ENCODE measurements at regions not wholly inside any gene's neighbourhood (a gene's known extent, or its start where the extent isn't known, plus 50 kb on each side); places are given as distances from the start of the nearest gene placed in this dataset.

GRCh38 chr9:13728131-13728530 is 448.6 kb upstream of the MPDZ start (continued):
- no peak for TF ChIP-seq ZNF580 (tag by site-specific recombination; IDR thresholded peaks at IDR 0.05)
- no peak for TF ChIP-seq ZNF302 (tag by site-specific recombination; IDR thresholded peaks at IDR 0.05; ENCODE audit: low read depth)
- no peak for TF ChIP-seq OVOL3 (tag by site-specific recombination; IDR thresholded peaks at IDR 0.05)
- TF ChIP-seq ZNF701 (tag by site-specific recombination; IDR thresholded peaks at IDR 0.05), result no peak
- no peak for TF ChIP-seq ZNF449 (tag by site-specific recombination; IDR thresholded peaks at IDR 0.05)
- TF ChIP-seq PRDM1 (tag by site-specific recombination; IDR thresholded peaks at IDR 0.05), result no peak

GRCh38 chr9:13726746-13727145 is 447.3 kb upstream of the MPDZ start:
- Histone ChIP-seq H3K27ac (ENCODE audit: extremely low read depth, low read depth, low read length) (no peak overlapping the region), H3K9me3 (ENCODE audit: control insufficient read depth, insufficient read depth, low read depth, low read length) (no peaks in the 10 kb centered on the region), H3K36me3 (ENCODE audit: control insufficient read depth in 2 of 2, insufficient read depth in 1 of 2, low read length in 2 of 2) (no peaks in the 10 kb centered on the region), H3K4me1 (ENCODE audit: control insufficient read depth, insufficient read depth, low read length) (no peaks in the 10 kb centered on the region), H3K4me3 (ENCODE audit: low read depth, low read length) (no peak overlapping the region)
- no peak for TF ChIP-seq ZNF175 (tag by site-specific recombination; IDR thresholded peaks at IDR 0.05)
- no peak for TF ChIP-seq ZNF561 (tag by site-specific recombination; IDR thresholded peaks at IDR 0.05; ENCODE audit: borderline replicate concordance)
- no peak for TF ChIP-seq ZSCAN18 (tag by site-specific recombination; IDR thresholded peaks at IDR 0.05)
- TF ChIP-seq KLF1 (tag by site-specific recombination; IDR thresholded peaks at IDR 0.05), result no peak
- TF ChIP-seq ZNF76 (tag by site-specific recombination; IDR thresholded peaks at IDR 0.05; ENCODE audit: borderline replicate concordance, low read depth), result no peak
- TF ChIP-seq PRDM6 (tag by site-specific recombination; IDR thresholded peaks at IDR 0.05), result no peak
- TF ChIP-seq ZNF624 (tag by site-specific recombination; IDR thresholded peaks at IDR 0.05), result no peak
- TF ChIP-seq ZNF146 (tag by site-specific recombination; IDR thresholded peaks at IDR 0.05), result no peak
- TF ChIP-seq ZNF394 (tag by site-specific recombination; IDR thresholded peaks at IDR 0.05; ENCODE audit: borderline replicate concordance), result no peak
- no peak for TF ChIP-seq HOXA7 (CRISPR knock-in tag; IDR thresholded peaks at IDR 0.05; ENCODE audit: borderline replicate concordance)
- no peak for TF ChIP-seq ZBTB26 (tag by site-specific recombination; optimal IDR thresholded peaks at IDR 0.05)
- TF ChIP-seq ZNF48 (tag by site-specific recombination; IDR thresholded peaks at IDR 0.05), result no peak
- ChIA-PET POLR2A (no interaction called here), CTCF (no interaction called here)

- ChIA-PET POLR2A (no interaction called here), CTCF (no interaction called here)
- H3K27ac ChIP-seq (ENCODE audit: extremely low read depth, low read depth, low read length), result no peak overlapping the region
- H3K36me3 ChIP-seq (ENCODE audit: control insufficient read depth in 2 of 2, insufficient read depth in 1 of 2, low read length in 2 of 2), result no peaks in the 10 kb centered on the region
- H3K9me3 ChIP-seq (ENCODE audit: control insufficient read depth, insufficient read depth, low read depth, low read length), result no peaks in the 10 kb centered on the region
- no peaks in the 10 kb centered on the region for H3K4me1 ChIP-seq (ENCODE audit: control insufficient read depth, insufficient read depth, low read length)
- no peak overlapping the region for H3K4me3 ChIP-seq (ENCODE audit: low read depth, low read length)
- TF ChIP-seq ZBTB11 (tag by site-specific recombination; conservative IDR thresholded peaks at IDR 0.05; ENCODE audit: low read depth), result no peak
- TF ChIP-seq SP7 (tag by site-specific recombination; IDR thresholded peaks at IDR 0.05), result no peak
- TF ChIP-seq GFI1B (tag by site-specific recombination; IDR thresholded peaks at IDR 0.05), result no peak
- no peak for TF ChIP-seq ZNF114 (tag by site-specific recombination; IDR thresholded peaks at IDR 0.05)
- TF ChIP-seq ZNF580 (tag by site-specific recombination; IDR thresholded peaks at IDR 0.05), result no peak
- TF ChIP-seq ZNF19 (tag by site-specific recombination; IDR thresholded peaks at IDR 0.05; ENCODE audit: low read depth), result no peak
- no peak for TF ChIP-seq ZNF184 (tag by site-specific recombination; IDR thresholded peaks at IDR 0.05)
- TF ChIP-seq ZNF521 (tag by site-specific recombination; IDR thresholded peaks at IDR 0.05), result no peak
Observed at GRCh38 chr9:13725516-13725915, 446.0 kb upstream of the MPDZ start.

Data from HEK293 (cell line).